HG02938 (cell line): ENCODE measurements at regions not wholly inside any gene's neighbourhood (a gene's known extent, or its start where the extent isn't known, plus 50 kb on each side); places are given as distances from the start of the nearest gene placed in this dataset.
"Not testable (repeated sequence)": the region's sequence is repeated elsewhere in the genome, so short reads cannot be mapped to it uniquely, and the experiment has no call there.

Source experiments
- ATAC-seq: cut with Tn5 transposase; IDR thresholded peaks from one replicate; pipeline ENCODE4 v1.9.1; 2021; ENCODE audit warnings: mild to moderate bottlenecking, moderate library complexity; ENCODE audit not compliant: unreplicated experiment

GRCh38 chr1:244291236-244292201 lies 160.2 kb downstream of the ADSS2 start:
- no peak for ATAC-seq

DNA sequence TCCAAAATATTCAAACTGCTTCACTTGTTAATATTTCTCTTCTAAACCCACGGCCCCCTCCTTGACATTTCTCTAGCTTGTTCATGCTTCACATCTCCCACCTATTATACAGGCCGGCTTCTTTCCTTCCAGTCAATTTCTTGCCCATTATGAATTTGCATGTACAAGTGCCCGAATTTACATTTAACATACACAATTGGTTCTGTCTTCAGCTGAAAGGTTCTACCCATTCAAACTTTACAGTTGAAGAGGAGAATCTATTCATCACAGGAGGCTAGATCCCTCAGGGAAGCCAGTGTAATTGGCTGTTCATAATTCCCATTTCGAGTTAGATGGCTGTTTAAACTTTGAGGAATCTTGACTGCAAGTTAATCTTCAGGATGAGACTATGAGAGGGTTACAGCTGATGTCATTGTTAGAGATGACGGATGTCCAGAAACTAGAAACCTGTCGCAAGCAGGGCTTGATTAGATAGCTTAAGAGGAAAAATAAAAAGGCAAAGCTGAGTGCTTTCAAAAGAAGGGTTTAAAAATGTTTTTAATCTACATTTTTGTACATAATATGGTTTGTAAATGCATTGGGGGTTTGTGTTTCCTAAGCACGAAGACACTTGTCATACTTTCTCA lies 157.0 kb downstream of the ADSS2 start:
- ATAC-seq: no peak

DNA sequence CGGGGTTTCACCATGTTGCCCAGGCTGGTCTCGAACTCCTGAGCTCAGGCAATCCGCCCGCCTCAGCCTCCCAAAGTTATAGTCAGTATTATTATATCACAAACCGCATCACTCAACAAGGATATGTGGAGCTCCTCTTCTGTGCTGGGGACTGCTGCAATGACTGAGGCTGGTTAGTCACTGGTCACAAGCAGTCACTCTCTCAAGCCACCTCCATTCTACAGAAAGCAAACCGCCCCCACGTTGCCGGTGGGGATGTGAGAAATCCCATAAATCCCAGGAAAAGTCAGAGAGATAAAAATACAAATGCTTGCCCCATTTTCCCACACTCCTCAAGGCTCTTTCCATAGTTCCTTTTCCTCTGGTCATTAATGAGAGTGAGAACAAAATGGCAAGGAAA lies 155.7 kb downstream of the ADSS2 start:
- no peak for ATAC-seq

- ATAC-seq: no peak
Measured at GRCh38 chr1:244296447-244296846, 155.3 kb downstream of the ADSS2 start.

GRCh38 chr1:244297087-244297486 lies 154.6 kb downstream of the ADSS2 start:
- ATAC-seq: no peak

DNA sequence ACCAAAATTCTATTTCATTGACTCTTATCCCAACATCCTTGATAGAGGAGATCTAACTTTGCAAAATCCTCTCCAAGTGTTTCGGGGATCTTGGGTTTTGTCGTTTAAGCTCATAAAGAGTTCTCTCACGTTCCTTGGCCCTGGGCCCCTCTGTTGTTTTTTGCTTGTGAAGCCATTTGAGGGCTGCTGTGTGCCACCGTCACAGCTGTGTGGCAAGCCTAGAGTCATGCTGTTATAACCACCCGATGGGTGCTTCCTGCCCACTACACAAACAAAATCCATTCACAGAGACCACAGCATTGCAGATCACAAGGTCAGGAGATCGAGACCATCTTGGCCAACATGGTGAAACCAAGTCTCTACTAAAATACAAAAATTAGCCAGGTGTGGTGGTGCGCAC lies 154.1 kb downstream of the ADSS2 start:
- no peak for ATAC-seq

DNA sequence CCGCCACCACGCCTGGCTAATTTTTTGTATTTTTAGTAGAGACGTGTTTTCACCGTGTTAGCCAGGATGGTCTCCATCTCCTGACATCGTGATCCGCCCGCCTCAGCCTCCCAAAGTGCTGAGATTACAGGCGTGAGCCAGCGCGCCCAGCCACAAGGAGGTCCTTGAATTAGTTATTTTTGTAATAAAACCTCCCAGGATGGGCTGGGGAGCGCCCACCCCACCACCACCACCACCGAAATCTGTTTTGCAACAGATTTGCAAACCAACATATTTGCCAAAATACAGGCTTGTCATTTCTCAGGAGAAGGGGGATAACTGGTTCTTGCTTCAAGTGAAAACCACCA lies 151.7 kb downstream of the ADSS2 start:
- ATAC-seq: not testable (repeated sequence)

DNA sequence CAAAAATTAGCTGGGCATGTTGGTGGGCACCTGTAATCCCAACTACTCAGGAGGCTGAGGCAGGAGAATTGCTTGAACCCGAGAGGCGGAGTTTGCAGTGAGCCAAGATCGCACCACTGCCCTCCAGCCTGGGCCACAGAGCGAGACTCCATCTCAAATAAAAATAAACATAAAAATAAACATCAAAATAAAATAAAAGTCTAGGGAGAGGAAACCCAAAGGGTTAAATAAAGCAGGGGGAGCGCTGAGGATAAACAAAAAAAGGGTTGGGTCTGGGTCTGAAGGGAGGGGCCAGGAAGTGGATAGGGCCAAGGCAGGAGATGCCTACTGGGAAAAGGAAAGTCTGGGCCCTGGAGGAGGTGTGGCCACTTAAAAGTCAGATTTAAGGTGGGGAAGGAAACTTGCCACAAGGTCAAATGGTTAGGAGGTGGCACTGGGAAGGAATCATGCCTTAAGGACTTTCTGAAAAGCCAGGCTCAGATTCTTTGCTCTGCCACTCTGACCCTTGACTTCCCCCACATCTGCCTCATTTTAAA lies 150.0 kb downstream of the ADSS2 start:
- no peak for ATAC-seq

GRCh38 chr1:244302876-244303609 lies 148.7 kb downstream of the ADSS2 start:
- no peak for ATAC-seq

- ATAC-seq: no peak
Measured at GRCh38 chr1:244303610-244303969, 148.1 kb downstream of the ADSS2 start.

DNA sequence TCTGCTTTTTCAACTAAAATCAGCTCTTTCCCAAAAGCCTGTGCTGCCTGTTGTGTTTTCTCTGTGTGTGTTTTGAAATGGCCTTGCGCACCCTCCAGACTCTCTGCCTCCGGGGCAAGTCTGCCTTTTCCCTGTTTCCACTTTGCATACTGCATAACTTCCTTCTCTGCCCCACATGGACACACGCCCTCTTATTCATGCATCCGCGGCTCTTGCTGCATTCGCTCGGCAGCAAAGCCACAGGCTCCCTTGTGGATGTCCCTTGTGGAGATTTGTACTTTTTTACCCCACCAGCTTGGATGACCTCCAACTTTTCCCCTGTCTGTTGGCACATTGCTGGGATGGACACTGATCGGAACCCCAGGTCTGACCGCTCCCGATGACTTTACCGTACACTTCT lies 147.6 kb downstream of the ADSS2 start:
- no peak for ATAC-seq

DNA sequence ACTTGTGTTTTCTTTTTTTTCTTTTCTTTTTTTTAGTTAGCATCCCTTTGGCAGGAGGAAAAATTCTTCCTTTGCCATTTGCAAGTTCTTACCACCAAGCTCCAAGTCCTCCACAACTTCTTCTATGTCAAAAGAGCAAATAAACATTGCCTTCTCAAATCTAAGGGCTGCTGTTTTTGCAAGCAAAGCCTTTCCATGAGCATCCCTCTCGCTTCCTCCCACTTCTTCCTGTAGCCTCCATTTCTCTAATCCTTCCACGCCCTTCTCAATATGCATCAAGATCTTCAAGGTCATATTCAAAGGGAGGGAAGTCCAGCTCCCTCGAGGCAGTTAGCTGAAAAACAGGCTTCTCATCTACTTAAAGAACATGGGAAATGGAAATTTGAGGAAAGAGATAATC lies 147.1 kb downstream of the ADSS2 start:
- ATAC-seq: no peak

GRCh38 chr1:244305776-244306341 lies 145.8 kb downstream of the ADSS2 start:
- ATAC-seq: no peak

GRCh38 chr1:244306544-244306943 lies 145.2 kb downstream of the ADSS2 start:
- ATAC-seq: no peak

- ATAC-seq: not testable (repeated sequence)
Measured at GRCh38 chr1:244309191-244309590, 142.5 kb downstream of the ADSS2 start.

DNA sequence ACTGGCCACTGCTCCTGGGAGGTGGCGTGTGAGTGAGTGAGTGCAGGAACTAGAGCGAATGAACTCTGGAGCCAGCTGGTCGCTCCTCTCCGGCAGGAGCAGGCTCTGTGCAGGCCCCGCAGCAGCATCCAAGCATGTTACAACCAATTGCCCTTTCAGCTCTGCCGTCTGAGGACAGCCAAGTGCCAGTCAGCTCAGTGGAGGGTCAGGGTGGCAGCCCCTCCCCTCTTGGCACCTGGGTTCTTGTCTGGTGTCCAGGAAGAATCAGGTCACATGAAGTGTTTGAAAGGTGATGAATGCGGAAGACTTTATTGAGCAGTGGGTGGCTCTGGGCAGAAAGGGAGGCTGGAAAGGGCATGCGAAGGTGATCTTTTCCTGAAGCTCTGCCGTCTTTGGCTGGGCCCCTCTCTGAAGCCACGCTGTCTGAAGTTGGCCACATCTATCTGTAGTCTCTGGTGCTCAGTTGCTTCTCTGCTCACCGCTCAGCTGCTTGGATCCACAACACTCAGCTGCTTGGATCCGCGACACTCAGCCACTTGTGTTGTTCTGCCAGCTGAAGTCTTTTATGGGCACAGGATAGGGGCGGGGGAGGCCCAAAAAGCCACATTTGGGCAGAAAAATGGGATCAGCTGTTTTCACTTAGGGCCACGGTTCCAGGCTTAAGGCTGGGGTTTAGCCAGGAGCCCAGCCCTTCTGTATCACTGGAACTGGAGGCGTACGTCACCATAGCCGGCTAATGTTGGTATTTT lies 139.8 kb downstream of the ADSS2 start:
- ATAC-seq: no peak

DNA sequence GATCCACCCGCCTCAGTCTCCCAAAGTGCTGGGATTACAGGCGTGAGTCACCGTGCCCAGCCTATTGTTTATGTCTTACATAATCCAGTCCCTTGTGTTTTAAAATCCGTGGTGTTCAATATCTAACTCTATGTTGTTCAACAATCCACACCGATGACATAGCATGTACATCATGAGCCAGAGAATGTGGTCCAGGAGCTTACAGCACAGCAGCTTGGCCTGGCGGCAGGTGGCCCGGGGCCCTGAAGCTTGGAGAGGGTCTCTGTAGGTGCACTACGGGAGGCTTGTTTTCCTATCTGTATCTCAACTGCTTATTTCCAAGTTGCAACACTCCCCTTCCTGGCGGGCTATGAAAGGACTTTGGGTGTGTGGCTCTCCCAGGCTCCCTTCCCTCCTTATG lies 138.4 kb downstream of the ADSS2 start:
- ATAC-seq: no peak

DNA sequence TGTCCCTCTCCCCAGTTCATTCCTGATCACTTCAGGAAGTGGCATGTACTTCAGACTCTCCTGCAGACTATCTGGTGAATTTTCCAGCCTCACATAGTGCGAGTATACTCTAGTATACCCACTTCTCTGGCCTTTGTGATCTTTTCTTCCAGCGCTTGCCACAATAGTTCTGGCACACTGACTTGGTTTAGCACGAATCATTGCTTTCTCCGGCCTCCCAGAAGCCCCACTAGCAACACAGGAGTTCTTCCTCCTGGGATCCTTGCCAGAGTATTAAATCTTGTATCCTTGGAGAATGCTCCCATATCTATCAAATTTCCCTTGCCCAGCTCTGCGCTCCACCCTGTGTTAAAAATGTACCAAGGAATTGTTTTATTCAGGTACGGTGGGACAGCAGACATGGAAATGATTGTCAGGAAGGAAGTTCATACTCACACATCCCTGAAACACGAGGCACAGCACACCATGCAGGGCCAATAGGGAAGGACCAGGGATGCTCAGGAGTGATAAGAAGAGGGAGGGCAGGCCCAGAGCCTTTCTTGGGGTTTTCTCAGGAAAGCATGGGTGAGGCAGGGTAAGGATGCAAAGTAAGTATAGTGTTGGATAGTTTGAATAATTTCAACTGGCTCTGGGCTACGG lies 136.7 kb downstream of the ADSS2 start:
- no peak for ATAC-seq

GRCh38 chr1:244315996-244316395 lies 135.7 kb downstream of the ADSS2 start:
- no peak for ATAC-seq

- ATAC-seq: no peak
Measured at GRCh38 chr1:244316407-244316806, 135.3 kb downstream of the ADSS2 start.
